Neural progenitor cell (in vitro differentiated cells): ENCODE measurements at regions not wholly inside any gene's neighbourhood (a gene's known extent, or its start where the extent isn't known, plus 50 kb on each side); places are given as distances from the start of the nearest gene placed in this dataset.
"Not testable (repeated sequence)": the region's sequence is repeated elsewhere in the genome, so short reads cannot be mapped to it uniquely, and the experiment has no call there.

Experiments
- DNase-seq: peaks from one replicate; pipeline ENCODE4 v3.0.0-alpha.2; 2016; ENCODE audit warnings: low spot score
- H2AFZ ChIP-seq: fragments of 200-600 bp; sonication (generic); replicated peaks from 2 replicates; pipeline ENCODE4 v1.6.1; 2016; ENCODE audit warnings: antibody characterized with exemption
- H3F3A ChIP-seq: fragments of 200-600 bp; sonication (generic); 2 replicates; pipeline ENCODE4 v1.6.1; 2016; ENCODE audit warnings: antibody characterized with exemption, low read depth
- H3K27ac ChIP-seq: fragments of 200-600 bp; sonication (generic); 2 replicates; pipeline ENCODE4 v1.5.1; 2016; ENCODE audit warnings: mild to moderate bottlenecking
- H3K27me3 ChIP-seq: fragments of 200-600 bp; sonication (generic); 2 replicates; pipeline ENCODE4 v1.6.1; 2016; ENCODE audit warnings: mild to moderate bottlenecking, moderate library complexity
- H3K36me3 ChIP-seq: fragments of 200-600 bp; sonication (generic); 2 replicates; pipeline ENCODE4 v1.5.1; 2016
- H3K4me1 ChIP-seq: fragments of 200-600 bp; sonication (generic); 2 replicates; pipeline ENCODE4 v1.6.1; 2016; ENCODE audit warnings: mixed run types
- H3K4me2 ChIP-seq: fragments of 200-600 bp; sonication (generic); 2 replicates; pipeline ENCODE4 v1.6.1; 2016
- H3K4me3 ChIP-seq: fragments of 200-600 bp; sonication (generic); 2 replicates; pipeline ENCODE4 v1.5.1; 2016
- H3K79me2 ChIP-seq: fragments of 200-600 bp; sonication (generic); 2 replicates; pipeline ENCODE4 v1.6.1; 2016; ENCODE audit warnings: low read depth
- H3K9ac ChIP-seq: fragments of 200-600 bp; sonication (generic); 2 replicates; pipeline ENCODE4 v1.6.1; 2016
- H3K9me3 ChIP-seq: fragments of 200-600 bp; sonication (generic); 2 replicates; pipeline ENCODE4 v1.5.1; 2016; ENCODE audit warnings: low read depth
- H4K20me1 ChIP-seq: fragments of 200-600 bp; sonication (generic); 2 replicates; pipeline ENCODE4 v1.6.1; 2016; ENCODE audit warnings: low read depth
- H3K27ac Mint-ChIP-seq: 3 replicates; pipeline ENCODE4 v1.8.0; 2021; ENCODE audit warnings: mixed read lengths
- H3K27me3 Mint-ChIP-seq: 2 replicates; pipeline ENCODE4 v1.8.0; 2022; ENCODE audit warnings: low read depth, mild to moderate bottlenecking, inconsistent platforms, moderate library complexity, mixed read lengths; ENCODE audit not compliant: insufficient read depth
- H3K36me3 Mint-ChIP-seq: 3 replicates; pipeline ENCODE4 v1.8.0; 2021; ENCODE audit warnings: mixed read lengths
- H3K4me1 Mint-ChIP-seq: 3 replicates; pipeline ENCODE4 v1.8.0; 2021; ENCODE audit warnings: mixed read lengths
- H3K4me3 Mint-ChIP-seq: 3 replicates; pipeline ENCODE4 v1.8.0; 2021; ENCODE audit warnings: mild to moderate bottlenecking, moderate library complexity, mixed read lengths
- H3K9me3 Mint-ChIP-seq: 3 replicates; pipeline ENCODE4 v1.8.0; 2020; ENCODE audit warnings: mixed read lengths
- EZH2 ChIP-seq: fragments of 200-600 bp; sonication (generic); IDR thresholded peaks from 2 replicates; pipeline ENCODE4 v1.6.1; 2017; ENCODE audit warnings: antibody characterized with exemption, mild to moderate bottlenecking, moderate library complexity
- EZH2phosphoT487 ChIP-seq: fragments of 200-600 bp; sonication (generic); IDR thresholded peaks from 2 replicates; pipeline ENCODE4 v1.6.1; 2017; ENCODE audit warnings: antibody characterized with exemption
- TF ChIP-seq, protein P1 (sequence below): fragments of 200-600 bp; sonication (generic); IDR thresholded peaks from 2 replicates; pipeline ENCODE4 v1.5.1; 2017; ENCODE audit warnings: antibody characterized with exemption, mild to moderate bottlenecking

DNA sequence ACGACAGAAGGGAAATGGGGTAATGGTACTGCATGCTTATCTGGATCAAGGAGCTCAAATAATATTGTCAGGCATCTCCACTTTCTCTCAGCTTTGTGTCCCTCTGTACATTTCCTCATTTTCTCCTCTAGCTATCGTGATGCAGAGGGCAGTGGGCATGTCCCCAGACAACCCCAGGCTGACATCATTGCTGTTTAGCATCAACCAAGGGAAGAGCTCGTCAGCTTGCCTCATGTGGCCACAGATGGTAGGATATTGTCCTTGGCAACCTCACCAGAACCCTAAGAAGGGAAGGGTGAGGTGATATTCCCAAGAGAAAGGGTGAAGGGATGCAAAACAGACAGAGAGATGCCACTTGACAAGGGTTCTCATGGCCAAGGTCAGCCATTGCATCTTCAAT is 58.3 kb downstream of the MAFB start:
- Mint-ChIP-seq H3K4me1 (no peaks in the 10 kb centered on the region), H3K27me3 (peaks cover 5% of the 10 kb centered on the region), H3K27ac (no peak overlapping the region), H3K4me3 (no peak overlapping the region), H3K9me3 (no peaks in the 10 kb centered on the region), H3K36me3 (no peaks in the 10 kb centered on the region)
- Histone ChIP-seq H3K9ac (no peak overlapping the region), H3K27me3 (no peaks in the 10 kb centered on the region), H3F3A (no peaks in the 10 kb centered on the region), H3K36me3 (no peaks in the 10 kb centered on the region), H3K9me3 (no peaks in the 10 kb centered on the region), H3K4me3 (no peak overlapping the region), H3K27ac (no peak overlapping the region), H4K20me1 (no peaks in the 10 kb centered on the region), H3K79me2 (no peaks in the 10 kb centered on the region), H3K4me2 (no peak overlapping the region), H3K4me1 (peaks cover 4% of the 10 kb centered on the region), H2AFZ (no peak overlapping the region)
- DNase-seq = no peak
- TF ChIP-seq EZH2 = no peak
- TF ChIP-seq EZH2phosphoT487 = no peak
- TF ChIP-seq, protein P1, sequence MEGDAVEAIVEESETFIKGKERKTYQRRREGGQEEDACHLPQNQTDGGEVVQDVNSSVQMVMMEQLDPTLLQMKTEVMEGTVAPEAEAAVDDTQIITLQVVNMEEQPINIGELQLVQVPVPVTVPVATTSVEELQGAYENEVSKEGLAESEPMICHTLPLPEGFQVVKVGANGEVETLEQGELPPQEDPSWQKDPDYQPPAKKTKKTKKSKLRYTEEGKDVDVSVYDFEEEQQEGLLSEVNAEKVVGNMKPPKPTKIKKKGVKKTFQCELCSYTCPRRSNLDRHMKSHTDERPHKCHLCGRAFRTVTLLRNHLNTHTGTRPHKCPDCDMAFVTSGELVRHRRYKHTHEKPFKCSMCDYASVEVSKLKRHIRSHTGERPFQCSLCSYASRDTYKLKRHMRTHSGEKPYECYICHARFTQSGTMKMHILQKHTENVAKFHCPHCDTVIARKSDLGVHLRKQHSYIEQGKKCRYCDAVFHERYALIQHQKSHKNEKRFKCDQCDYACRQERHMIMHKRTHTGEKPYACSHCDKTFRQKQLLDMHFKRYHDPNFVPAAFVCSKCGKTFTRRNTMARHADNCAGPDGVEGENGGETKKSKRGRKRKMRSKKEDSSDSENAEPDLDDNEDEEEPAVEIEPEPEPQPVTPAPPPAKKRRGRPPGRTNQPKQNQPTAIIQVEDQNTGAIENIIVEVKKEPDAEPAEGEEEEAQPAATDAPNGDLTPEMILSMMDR = no peak

GRCh38 chr20:40630099-40630498 is 58.9 kb downstream of the MAFB start:
- Histone ChIP-seq H3K27ac (no peak overlapping the region), H3K9me3 (no peaks in the 10 kb centered on the region), H3K4me3 (no peak overlapping the region), H3K4me2 (no peak overlapping the region), H3K9ac (no peak overlapping the region), H3K27me3 (no peaks in the 10 kb centered on the region), H3K79me2 (no peaks in the 10 kb centered on the region), H2AFZ (no peak overlapping the region), H3K4me1 (peaks cover 4% of the 10 kb centered on the region), H3F3A (no peaks in the 10 kb centered on the region), H4K20me1 (no peaks in the 10 kb centered on the region), H3K36me3 (no peaks in the 10 kb centered on the region)
- H3K27me3 Mint-ChIP-seq = peaks cover 4% of the 10 kb centered on the region
- H3K9me3 Mint-ChIP-seq = no peaks in the 10 kb centered on the region
- DNase-seq = no peak
- no peak overlapping the region for H3K4me3 Mint-ChIP-seq
- H3K4me1 Mint-ChIP-seq = no peaks in the 10 kb centered on the region
- no peak overlapping the region for H3K27ac Mint-ChIP-seq
- TF ChIP-seq EZH2 (no peak), EZH2phosphoT487 (no peak)
- H3K36me3 Mint-ChIP-seq = no peaks in the 10 kb centered on the region

GRCh38 chr20:40628877-40629276 is 60.2 kb downstream of the MAFB start:
- DNase-seq = no peak
- no peaks in the 10 kb centered on the region for H3K9me3 Mint-ChIP-seq

GRCh38 chr20:40619053-40619452 is 70.0 kb downstream of the MAFB start:
- H3K27me3 ChIP-seq, H3K9ac ChIP-seq, H3K4me1 ChIP-seq, H3K9me3 ChIP-seq, DNase-seq, H3K36me3 Mint-ChIP-seq, H2AFZ ChIP-seq, H3K9me3 Mint-ChIP-seq, H3K27me3 Mint-ChIP-seq, H3K79me2 ChIP-seq, H3K4me3 Mint-ChIP-seq, H3K4me2 ChIP-seq, H3K4me3 ChIP-seq, H3K4me1 Mint-ChIP-seq, H3K27ac ChIP-seq, H3K27ac Mint-ChIP-seq, H4K20me1 ChIP-seq, H3F3A ChIP-seq, H3K36me3 ChIP-seq: not testable (repeated sequence)

More at GRCh38 chr20:40628877-40629276, 60.2 kb downstream of the MAFB start:
- Mint-ChIP-seq H3K4me3 (no peak overlapping the region), H3K4me1 (no peaks in the 10 kb centered on the region), H3K36me3 (no peaks in the 10 kb centered on the region), H3K27me3 (peaks cover 2% of the 10 kb centered on the region), H3K27ac (no peak overlapping the region)
- Histone ChIP-seq H3K27ac (no peak overlapping the region), H2AFZ (no peak overlapping the region), H3K9ac (no peak overlapping the region), H4K20me1 (no peaks in the 10 kb centered on the region), H3K4me3 (no peak overlapping the region), H3F3A (no peaks in the 10 kb centered on the region), H3K36me3 (no peaks in the 10 kb centered on the region), H3K27me3 (no peaks in the 10 kb centered on the region), H3K9me3 (no peaks in the 10 kb centered on the region), H3K4me2 (no peak overlapping the region), H3K79me2 (no peaks in the 10 kb centered on the region), H3K4me1 (peaks cover 4% of the 10 kb centered on the region)
- TF ChIP-seq EZH2 (no peak), EZH2phosphoT487 (no peak)
- TF ChIP-seq, protein P1 = no peak
